ENCODE measurements at regions not wholly inside any gene's neighbourhood (a gene's known extent, or its start where the extent isn't known, plus 50 kb on each side); places are given as distances from the start of the nearest gene placed in this dataset.

DNA sequence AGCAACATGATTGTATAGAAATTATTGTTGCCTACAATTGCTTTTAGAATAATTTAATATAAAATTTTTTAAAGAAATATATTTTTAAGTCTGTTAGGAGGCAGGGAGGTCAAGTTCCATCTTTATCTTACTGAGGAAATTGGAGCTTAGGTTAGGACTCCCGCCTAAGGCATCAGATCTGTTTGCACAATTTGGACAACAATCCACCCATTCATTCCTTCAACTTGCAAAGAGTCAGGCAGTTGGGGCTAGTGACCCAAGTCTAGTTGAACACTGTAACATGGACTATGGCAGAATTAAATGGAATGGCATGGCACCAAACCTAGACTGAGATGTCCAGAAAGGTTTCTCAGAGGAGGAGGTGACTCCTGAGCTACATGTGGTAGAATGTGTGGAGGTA lies 149.4 kb upstream of the SETMAR start:
- H3K36me3 ChIP-seq: no peaks in the 10 kb centered on the region
- no peak overlapping the region for H3K27ac ChIP-seq
- intact Hi-C loops (cut with DNase I): no loop called here
- H3K9me3 ChIP-seq: peaks cover 0 to 4% (median 0%) of the 10 kb centered on the region in 12 donors
- no peak overlapping the region for H3K4me3 ChIP-seq
- H3K4me1 ChIP-seq: no peaks in the 10 kb centered on the region
- TF ChIP-seq, protein P1, sequence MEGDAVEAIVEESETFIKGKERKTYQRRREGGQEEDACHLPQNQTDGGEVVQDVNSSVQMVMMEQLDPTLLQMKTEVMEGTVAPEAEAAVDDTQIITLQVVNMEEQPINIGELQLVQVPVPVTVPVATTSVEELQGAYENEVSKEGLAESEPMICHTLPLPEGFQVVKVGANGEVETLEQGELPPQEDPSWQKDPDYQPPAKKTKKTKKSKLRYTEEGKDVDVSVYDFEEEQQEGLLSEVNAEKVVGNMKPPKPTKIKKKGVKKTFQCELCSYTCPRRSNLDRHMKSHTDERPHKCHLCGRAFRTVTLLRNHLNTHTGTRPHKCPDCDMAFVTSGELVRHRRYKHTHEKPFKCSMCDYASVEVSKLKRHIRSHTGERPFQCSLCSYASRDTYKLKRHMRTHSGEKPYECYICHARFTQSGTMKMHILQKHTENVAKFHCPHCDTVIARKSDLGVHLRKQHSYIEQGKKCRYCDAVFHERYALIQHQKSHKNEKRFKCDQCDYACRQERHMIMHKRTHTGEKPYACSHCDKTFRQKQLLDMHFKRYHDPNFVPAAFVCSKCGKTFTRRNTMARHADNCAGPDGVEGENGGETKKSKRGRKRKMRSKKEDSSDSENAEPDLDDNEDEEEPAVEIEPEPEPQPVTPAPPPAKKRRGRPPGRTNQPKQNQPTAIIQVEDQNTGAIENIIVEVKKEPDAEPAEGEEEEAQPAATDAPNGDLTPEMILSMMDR (IDR thresholded peaks at IDR 0.05): no peak
- no peak for TF ChIP-seq POLR2A (IDR thresholded peaks at IDR 0.05)
- ATAC-seq (no peak), DNase-seq (no peak)
- 71 to 89% (median 79%) methylated on average over 1 of the region's 1 CpG for WGBS, 4 donors
- no peaks in the 10 kb centered on the region for H3K27me3 ChIP-seq

GRCh38 chr3:4158329-4158728 lies 144.8 kb upstream of the SETMAR start:
- no peak for DNase-seq
- TF ChIP-seq, protein P1 (IDR thresholded peaks at IDR 0.05): no peak
- ATAC-seq: no peak
- Histone ChIP-seq H3K27me3 (no peaks in the 10 kb centered on the region), H3K36me3 (no peaks in the 10 kb centered on the region), H3K9me3 (peaks cover 0 to 6% (median 0%) of the 10 kb centered on the region in 12 donors), H3K4me1 (peaks cover 0 to 6% (median 0%) of the 10 kb centered on the region in 12 donors), H3K4me3 (no peak overlapping the region), H3K27ac (no peak overlapping the region)
- 93 to 96% (median 95%) methylated on average over 2 of the region's 2 CpGs for WGBS, 4 donors
- intact Hi-C loops (cut with DNase I): no loop called here

GRCh38 chr3:4162096-4162495 lies 141.1 kb upstream of the SETMAR start:
- H3K4me1 ChIP-seq: peaks cover 0 to 6% (median 0%) of the 10 kb centered on the region in 12 donors
- no peak overlapping the region for H3K27ac ChIP-seq
- peak in 2 of 5 donors; percentile 60 to 68 for DNase-seq
- no peaks in the 10 kb centered on the region for H3K36me3 ChIP-seq
- H3K27me3 ChIP-seq: no peaks in the 10 kb centered on the region
- H3K4me3 ChIP-seq: no peak overlapping the region
- peak in 2 of 4 donors; percentile 67 to 86 for ATAC-seq
- TF ChIP-seq, protein P1 (IDR thresholded peaks at IDR 0.05): no peak
- TF ChIP-seq POLR2A (IDR thresholded peaks at IDR 0.05): no peak
- peaks cover 0 to 13% (median 0%) of the 10 kb centered on the region in 12 donors for H3K9me3 ChIP-seq
- 44 to 100% (median 84%) methylated on average over 1 of the region's 1 CpG for WGBS, 4 donors
- intact Hi-C loops (cut with DNase I): no loop called here

DNA sequence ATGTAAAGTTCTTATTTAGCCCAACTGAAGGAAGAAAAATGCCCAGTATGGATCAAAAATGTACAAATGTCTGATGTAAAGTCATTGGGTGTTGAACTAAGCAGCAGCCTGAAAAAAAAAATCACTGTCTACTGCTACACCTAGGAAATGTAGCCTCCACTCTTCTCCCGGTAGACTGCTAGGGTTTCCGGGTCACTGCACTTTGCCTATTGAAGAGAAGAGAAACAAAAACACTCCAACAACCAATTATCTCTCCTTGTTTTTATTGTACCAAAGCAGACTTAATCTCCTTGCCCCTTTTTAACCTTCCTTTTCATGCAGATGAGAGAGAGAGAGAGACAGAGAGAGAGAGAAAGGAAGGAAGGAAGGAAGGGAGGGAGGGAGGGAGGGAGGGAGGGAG lies 140.2 kb upstream of the SETMAR start:
- intact Hi-C loops (cut with DNase I): no loop called here
- TF ChIP-seq, protein P1 (IDR thresholded peaks at IDR 0.05): no peak
- TF ChIP-seq POLR2A (IDR thresholded peaks at IDR 0.05): no peak
- Histone ChIP-seq H3K27me3 (no peaks in the 10 kb centered on the region), H3K4me3 (no peak overlapping the region), H3K36me3 (no peaks in the 10 kb centered on the region), H3K9me3 (peaks cover 0 to 18% (median 0%) of the 10 kb centered on the region in 12 donors), H3K4me1 (peaks cover 0 to 6% (median 0%) of the 10 kb centered on the region in 12 donors), H3K27ac (no peak overlapping the region)
- whole genome bisulfite sequencing, 4 donors: 67 to 92% (median 85%) methylated on average over 2 of the region's 2 CpGs
- ATAC-seq (no peak), DNase-seq (no peak)

Data from heart left ventricle (tissue), 16 donors.